Activated CD8-positive, alpha-beta T cell treated with anti-CD3 and anti-CD28 coated beads, Interleukin-2, amount 10 ng/mL, durations not matched to agents 7 days and 5 days (primary cell): ENCODE measurements at regions not wholly inside any gene's neighbourhood (a gene's known extent, or its start where the extent isn't known, plus 50 kb on each side); places are given as distances from the start of the nearest gene placed in this dataset.

ENCODE experiments used
- ATAC-seq: fragments of 150-1000 bp; cut with Tn5 transposase; one replicate; pipeline ENCODE4 v1.10.0; 2021; ENCODE audit warnings: moderate library complexity
- CTCF ChIA-PET: fragments of 350-600 bp; sonication (Branson Sonifier 250); formaldehyde crosslinking; loops from one replicate; lab custom pipeline; 2021; ENCODE audit warnings: antibody characterized with exemption; lab: Charles Lee
- POLR2A ChIA-PET: fragments of 350-600 bp; sonication (Branson Sonifier 250); formaldehyde crosslinking; loops from one replicate; lab custom pipeline; 2021; ENCODE audit warnings: antibody characterized with exemption; lab: Charles Lee
- DNase-seq: peaks from one replicate; pipeline ENCODE4 v3.0.0-alpha.2; 2020
- H3K27ac Mint-ChIP-seq: one replicate; pipeline ENCODE4 v1.8.0; 2021; ENCODE audit warnings: mild to moderate bottlenecking, mixed read lengths
- H3K27me3 Mint-ChIP-seq: one replicate; pipeline ENCODE4 v1.8.0; 2021; ENCODE audit warnings: low read depth, mixed read lengths
- H3K36me3 Mint-ChIP-seq: one replicate; pipeline ENCODE4 v1.8.0; 2021; ENCODE audit warnings: low read depth, mixed read lengths
- H3K4me1 Mint-ChIP-seq: one replicate; pipeline ENCODE4 v1.8.0; 2021; ENCODE audit warnings: low read depth, mixed read lengths
- H3K4me3 Mint-ChIP-seq: one replicate; pipeline ENCODE4 v1.8.0; 2021; ENCODE audit warnings: mild to moderate bottlenecking, mixed read lengths
- H3K9me3 Mint-ChIP-seq: one replicate; pipeline ENCODE4 v1.8.0; 2022; ENCODE audit warnings: mixed read lengths; ENCODE audit not compliant: insufficient read depth

DNA sequence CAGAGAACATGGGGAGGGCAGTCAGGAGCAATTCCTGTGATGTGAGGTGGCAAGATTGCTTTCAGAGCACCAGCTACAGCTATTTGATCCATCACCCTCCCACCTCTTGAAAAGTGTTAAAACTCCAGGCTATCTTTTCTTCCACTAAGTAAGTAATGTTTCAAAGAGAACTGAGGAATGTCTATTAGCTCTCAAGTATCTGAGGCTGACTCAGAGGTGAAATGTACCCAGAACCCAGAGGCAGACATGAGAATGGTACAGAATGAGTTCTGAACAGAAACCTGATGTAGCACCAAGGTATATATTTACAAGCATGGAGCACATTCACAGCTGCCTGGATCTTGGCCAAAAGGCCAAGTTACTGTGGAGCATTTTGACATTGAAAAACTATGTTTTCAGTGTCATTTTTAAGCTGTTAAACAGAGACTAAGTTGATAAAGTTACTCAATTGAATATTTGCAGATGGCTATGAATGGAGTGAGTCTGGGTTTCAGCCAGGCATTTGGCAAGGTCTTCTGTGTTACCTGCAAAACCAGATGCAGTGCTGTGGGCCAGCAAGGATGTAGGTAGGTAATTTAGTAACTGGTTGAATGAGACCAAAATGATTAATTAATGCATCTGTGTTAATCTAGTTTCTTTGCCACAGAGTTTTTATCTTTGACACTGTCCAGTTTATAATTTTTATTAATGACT, 227.7 kb upstream of the CD96 start:
- H3K27me3 Mint-ChIP-seq: no peaks in the 10 kb centered on the region
- H3K36me3 Mint-ChIP-seq: peaks cover 4% of the 10 kb centered on the region
- ATAC-seq: no peak
- no peak overlapping the region for H3K27ac Mint-ChIP-seq
- H3K4me1 Mint-ChIP-seq: peaks cover 32% of the 10 kb centered on the region
- no peak overlapping the region for H3K4me3 Mint-ChIP-seq
- no peaks in the 10 kb centered on the region for H3K9me3 Mint-ChIP-seq
- CTCF ChIA-PET: interaction anchor here (1.4 to 4.0 kb wide), 5 partner anchors 9 to 402 kb away, joined by 6 to 20 read pairs (median 8); no protein-coding TSS in a partner anchor
- POLR2A ChIA-PET: interaction anchor here (0.6 to 1.1 kb wide), 3 partner anchors 9 to 49 kb away, joined by 3 read pairs; no protein-coding TSS in a partner anchor
- no peak for DNase-seq

DNA sequence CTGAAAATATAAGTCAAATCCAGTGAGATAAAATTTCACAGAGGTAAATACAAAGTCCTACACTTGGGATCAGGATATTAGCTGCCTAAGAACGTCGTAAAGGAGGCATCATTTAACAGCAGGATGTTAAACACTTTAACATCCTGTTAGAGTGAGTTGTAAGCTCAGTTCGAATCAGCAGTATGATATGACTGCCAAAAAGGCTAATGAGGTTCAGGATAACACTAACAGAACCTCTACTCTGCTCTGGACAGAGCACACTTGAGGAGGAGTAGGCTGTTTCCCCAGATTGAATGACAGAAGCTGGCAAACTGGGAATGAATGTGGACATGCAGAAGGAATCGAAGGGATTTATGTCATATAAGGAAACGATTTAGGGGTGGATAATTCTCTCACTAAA, 227.1 kb upstream of the CD96 start:
- no peak for ATAC-seq
- peaks cover 31% of the 10 kb centered on the region for H3K4me1 Mint-ChIP-seq
- no peaks in the 10 kb centered on the region for H3K9me3 Mint-ChIP-seq
- peaks cover 4% of the 10 kb centered on the region for H3K36me3 Mint-ChIP-seq
- H3K27ac Mint-ChIP-seq: no peak overlapping the region
- CTCF ChIA-PET: interaction anchor here (1.0 to 4.0 kb wide), 8 partner anchors 8 to 402 kb away, joined by 3 to 20 read pairs (median 6); no protein-coding TSS in a partner anchor
- no peak for DNase-seq
- H3K27me3 Mint-ChIP-seq: no peaks in the 10 kb centered on the region
- POLR2A ChIA-PET: interaction anchor here (1.1 kb wide), 1 partner anchor 8 kb away, joined by 3 read pairs; no protein-coding TSS in a partner anchor
- H3K4me3 Mint-ChIP-seq: no peak overlapping the region

DNA sequence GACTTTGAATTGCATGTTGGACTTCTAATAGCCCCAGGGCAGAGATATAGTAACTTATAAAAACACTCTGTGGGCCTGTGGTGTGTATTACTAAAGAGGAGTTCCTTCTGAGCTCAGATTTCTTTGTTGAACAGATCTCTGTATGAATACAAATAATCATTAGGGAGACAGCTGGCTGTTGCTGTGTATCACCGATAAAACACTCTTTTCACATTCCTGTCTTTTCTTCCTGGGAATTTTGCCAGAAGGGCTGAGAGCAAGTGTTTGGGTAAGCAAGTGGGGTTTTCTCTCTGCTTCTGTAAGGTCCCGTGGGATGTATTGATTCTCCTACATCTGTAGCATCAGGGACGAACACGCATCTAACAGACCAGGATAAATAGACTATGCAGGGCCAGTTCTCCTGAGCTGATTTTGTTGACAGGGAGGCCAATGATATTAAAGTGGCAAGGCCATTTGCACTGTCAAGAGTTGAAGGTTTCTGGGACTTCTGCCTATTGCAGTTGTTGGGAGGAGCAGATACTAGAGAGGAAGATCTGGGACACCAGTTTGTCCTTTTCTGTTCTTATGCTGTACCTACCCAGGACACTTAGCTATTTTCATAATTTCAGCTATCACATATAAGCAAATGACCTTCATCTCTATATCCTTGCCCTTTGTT, 225.9 kb upstream of the CD96 start:
- H3K27me3 Mint-ChIP-seq: no peaks in the 10 kb centered on the region
- H3K4me1 Mint-ChIP-seq: peaks cover 20% of the 10 kb centered on the region
- no peak overlapping the region for H3K4me3 Mint-ChIP-seq
- H3K9me3 Mint-ChIP-seq: no peaks in the 10 kb centered on the region
- ATAC-seq (no peak), DNase-seq (no peak)
- H3K36me3 Mint-ChIP-seq: peaks cover 4% of the 10 kb centered on the region
- CTCF ChIA-PET: interaction anchor here (1.0 to 4.0 kb wide), 5 partner anchors 7 to 22 kb away, joined by 3 to 20 read pairs (median 4); no protein-coding TSS in a partner anchor
- POLR2A ChIA-PET: interaction anchor here (0.5 kb wide), 1 partner anchor 119 kb away, joined by 4 read pairs; no protein-coding TSS in a partner anchor
- H3K27ac Mint-ChIP-seq: no peak overlapping the region

DNA sequence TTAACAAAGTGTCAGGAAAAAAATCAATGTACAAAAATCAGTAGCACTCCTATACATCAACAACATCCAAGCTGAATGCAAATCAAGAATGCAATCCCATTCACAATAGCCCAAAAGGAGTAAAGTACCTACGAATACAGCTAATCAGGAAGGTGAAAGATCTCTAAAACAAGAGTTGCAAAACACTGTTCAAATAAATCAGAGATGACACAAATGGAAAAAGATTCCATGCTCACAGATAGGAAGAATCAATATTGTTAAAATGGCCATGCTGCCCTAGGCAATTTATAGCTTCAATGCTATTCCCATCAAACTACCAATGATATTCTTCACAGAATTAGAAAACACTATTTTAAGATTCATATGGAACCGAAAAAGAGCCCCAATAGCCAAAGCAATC, 223.7 kb upstream of the CD96 start:
- Mint-ChIP-seq H3K27me3 (no peaks in the 10 kb centered on the region), H3K36me3 (peaks cover under 1% of the 10 kb centered on the region), H3K4me1 (peaks cover 9% of the 10 kb centered on the region), H3K27ac (no peak overlapping the region), H3K9me3 (no peaks in the 10 kb centered on the region), H3K4me3 (no peak overlapping the region)
- ChIA-PET CTCF (interaction anchor here (1.4 kb wide), 1 partner anchor 12 kb away, joined by 4 read pairs; no protein-coding TSS in a partner anchor), POLR2A (interaction anchor here (0.6 kb wide), 1 partner anchor 46 kb away, joined by 3 read pairs; no protein-coding TSS in a partner anchor)
- no peak for ATAC-seq
- no peak for DNase-seq

DNA sequence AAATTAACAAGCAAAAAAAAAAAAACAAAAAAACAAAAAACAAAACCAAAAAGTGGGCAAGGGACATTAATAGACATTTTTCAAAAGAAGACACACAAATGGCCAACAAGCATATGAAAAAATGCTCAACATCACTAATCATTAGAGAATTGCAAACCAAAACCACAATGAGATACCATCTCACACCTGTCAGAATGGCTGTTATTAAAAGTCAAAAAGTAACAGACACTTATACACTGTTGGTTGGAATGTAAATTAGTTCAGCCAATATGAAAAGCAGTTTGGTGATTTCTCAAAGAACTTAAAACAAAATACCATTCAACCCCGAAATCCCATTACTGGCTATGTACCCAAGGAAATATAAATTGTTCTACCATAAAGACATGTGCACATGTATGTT, 222.4 kb upstream of the CD96 start:
- DNase-seq: no peak
- ChIA-PET CTCF (no interaction called here), POLR2A (no interaction called here)
- no peaks in the 10 kb centered on the region for H3K9me3 Mint-ChIP-seq
- no peak overlapping the region for H3K4me3 Mint-ChIP-seq
- no peak for ATAC-seq
- H3K27ac Mint-ChIP-seq: no peak overlapping the region
- H3K27me3 Mint-ChIP-seq: no peaks in the 10 kb centered on the region
- H3K36me3 Mint-ChIP-seq: peaks cover 8% of the 10 kb centered on the region
- H3K4me1 Mint-ChIP-seq: peaks cover 22% of the 10 kb centered on the region

DNA sequence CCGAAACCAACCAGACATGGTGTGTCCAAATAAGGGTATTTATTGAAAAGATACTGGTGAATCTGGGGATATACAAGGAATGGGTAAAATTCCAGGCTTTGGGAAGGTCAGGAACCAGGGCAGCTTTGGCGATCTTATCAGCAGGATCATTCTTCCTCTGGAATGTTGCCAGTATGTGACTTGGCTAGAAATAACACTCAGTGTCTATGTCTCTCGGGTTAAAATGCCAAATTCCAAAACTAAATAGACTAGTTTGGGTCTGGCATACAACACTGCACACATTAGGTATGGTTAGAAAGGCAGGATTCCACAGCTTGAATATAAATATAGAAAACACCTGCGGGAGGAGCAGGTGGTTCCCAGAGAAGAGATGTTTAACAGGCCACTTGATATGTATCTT, 220.2 kb upstream of the CD96 start:
- Mint-ChIP-seq H3K27me3 (no peaks in the 10 kb centered on the region), H3K4me1 (peaks cover 44% of the 10 kb centered on the region), H3K9me3 (no peaks in the 10 kb centered on the region), H3K4me3 (no peak overlapping the region), H3K36me3 (peaks cover 15% of the 10 kb centered on the region), H3K27ac (no peak overlapping the region)
- CTCF ChIA-PET: interaction anchor here (0.6 to 2.5 kb wide), 3 partner anchors 15 to 728 kb away, joined by 3 to 9 read pairs (median 3); no protein-coding TSS in a partner anchor
- DNase-seq (no peak), ATAC-seq (no peak)
- POLR2A ChIA-PET: no interaction called here

DNA sequence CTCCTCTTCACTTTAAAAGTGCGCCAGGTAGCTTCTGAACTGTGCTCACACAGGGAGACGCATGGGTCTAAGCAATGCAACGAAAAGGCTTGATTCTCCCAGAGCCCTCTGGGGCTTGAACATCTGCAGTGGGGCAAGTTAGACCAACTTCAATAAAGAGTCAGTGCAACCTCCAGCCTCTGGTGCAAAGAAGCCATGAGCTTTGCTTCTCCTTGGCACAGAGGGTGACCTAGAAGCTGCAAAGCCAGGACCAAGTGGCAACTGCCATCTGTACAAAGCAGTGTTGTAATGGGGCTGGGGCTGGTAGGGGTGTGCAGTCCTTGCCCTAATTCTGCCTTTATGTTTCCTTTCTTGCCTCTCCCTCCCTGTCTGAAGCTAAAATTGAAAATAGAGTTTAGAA, 219.0 kb upstream of the CD96 start:
- POLR2A ChIA-PET: interaction anchor here (1.0 kb wide), 1 partner anchor 8 kb away, joined by 3 read pairs; no protein-coding TSS in a partner anchor
- no peaks in the 10 kb centered on the region for H3K9me3 Mint-ChIP-seq

DNA sequence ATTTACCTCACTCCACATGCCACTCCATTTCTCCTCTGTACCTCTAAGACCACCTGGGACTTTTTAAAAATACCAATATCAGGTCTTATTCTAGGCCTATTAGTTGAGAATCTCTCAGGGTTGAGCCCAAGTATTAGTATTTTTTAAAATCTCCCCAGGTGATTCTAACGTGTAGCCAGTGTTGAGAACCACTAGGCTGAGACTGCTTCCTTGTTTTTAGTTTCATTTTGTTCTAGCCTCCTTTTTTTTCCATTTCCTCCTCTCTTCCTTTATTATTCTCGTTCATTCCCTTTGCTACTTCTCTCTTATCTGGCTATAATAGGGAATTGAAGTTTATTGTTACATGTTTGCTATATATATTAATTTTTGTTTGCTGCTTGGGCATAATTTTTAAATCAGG, 217.8 kb upstream of the CD96 start:
- H3K4me3 Mint-ChIP-seq: peak overlapping the region; percentile 44
- H3K4me1 Mint-ChIP-seq: peaks cover 44% of the 10 kb centered on the region
- no peaks in the 10 kb centered on the region for H3K9me3 Mint-ChIP-seq
- CTCF ChIA-PET: interaction anchor here (0.9 to 2.5 kb wide), 10 partner anchors 9 to 292 kb away, joined by 3 to 20 read pairs (median 4); no protein-coding TSS in a partner anchor
- H3K27ac Mint-ChIP-seq: peak overlapping the region; percentile 79
- ATAC-seq (peak; percentile 68), DNase-seq (no peak)
- H3K36me3 Mint-ChIP-seq: peaks cover 19% of the 10 kb centered on the region
- no peaks in the 10 kb centered on the region for H3K27me3 Mint-ChIP-seq
- POLR2A ChIA-PET: interaction anchor here (0.8 kb wide), 1 partner anchor 12 kb away, joined by 3 read pairs; no protein-coding TSS in a partner anchor

More for the DNA sequence above, 219.0 kb upstream of the CD96 start:
- H3K4me1 Mint-ChIP-seq: peaks cover 44% of the 10 kb centered on the region
- CTCF ChIA-PET: interaction anchor here (1.1 to 2.5 kb wide), 5 partner anchors 9 to 53 kb away, joined by 3 to 20 read pairs (median 9); no protein-coding TSS in a partner anchor
- peaks cover 17% of the 10 kb centered on the region for H3K36me3 Mint-ChIP-seq
- H3K27me3 Mint-ChIP-seq: no peaks in the 10 kb centered on the region
- no peak overlapping the region for H3K4me3 Mint-ChIP-seq
- ATAC-seq: no peak
- DNase-seq: no peak
- H3K27ac Mint-ChIP-seq: no peak overlapping the region

DNA sequence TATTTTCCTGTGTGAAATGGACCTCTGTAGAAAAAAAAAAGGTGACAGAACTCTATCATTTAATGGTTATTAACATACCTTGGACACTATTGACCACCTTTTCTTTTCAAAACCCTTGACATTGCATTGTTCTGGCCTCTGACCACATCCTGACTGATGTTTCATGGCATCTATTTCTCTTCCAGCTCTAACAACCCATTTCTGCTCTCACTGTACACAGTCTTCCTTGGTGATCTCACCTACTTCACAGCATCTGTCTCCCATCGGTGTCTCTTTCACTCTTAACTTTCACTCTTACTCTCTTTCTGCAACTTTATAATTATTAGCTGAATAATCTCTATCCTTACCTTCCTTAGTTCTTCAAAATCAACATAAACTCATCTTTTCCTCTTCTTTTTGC, 217.4 kb upstream of the CD96 start:
- no peaks in the 10 kb centered on the region for H3K9me3 Mint-ChIP-seq

DNA sequence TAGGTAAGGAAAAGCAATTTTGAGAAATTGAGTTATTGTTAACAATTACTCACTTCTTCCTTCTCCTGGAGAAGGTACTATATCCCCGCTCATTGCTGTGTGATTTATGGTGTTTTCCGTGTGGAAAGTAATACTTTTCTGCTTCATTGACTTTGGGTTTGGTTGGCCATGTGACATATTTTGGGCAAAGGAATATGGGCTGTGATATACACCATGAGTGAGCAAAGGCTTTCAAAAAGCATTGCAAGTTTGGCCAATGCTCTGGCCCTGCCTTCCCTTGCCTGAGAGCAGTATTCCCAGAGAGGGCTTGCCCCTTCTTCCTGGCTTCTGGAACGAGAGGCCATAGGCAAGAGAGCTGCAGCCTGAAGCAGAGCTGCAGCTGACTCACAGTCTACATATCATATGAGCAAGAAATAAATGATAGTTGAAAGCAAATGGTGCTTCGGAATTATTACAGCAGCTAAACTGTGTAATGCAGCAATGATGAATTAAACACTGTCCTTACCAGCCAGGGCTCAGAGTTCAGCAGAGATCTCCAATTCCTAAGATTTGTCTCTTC, 216.8 kb upstream of the CD96 start:
- Mint-ChIP-seq H3K4me1 (peaks cover 40% of the 10 kb centered on the region), H3K27ac (peak overlapping the region; percentile 11), H3K36me3 (peaks cover 19% of the 10 kb centered on the region), H3K27me3 (no peaks in the 10 kb centered on the region), H3K9me3 (no peaks in the 10 kb centered on the region), H3K4me3 (no peak overlapping the region)
- ChIA-PET POLR2A (no interaction called here), CTCF (interaction anchor here (0.9 to 2.0 kb wide), 6 partner anchors 10 to 291 kb away, joined by 3 to 5 read pairs (median 3); no protein-coding TSS in a partner anchor)
- DNase-seq (no peak), ATAC-seq (no peak)

More for the DNA sequence above, 217.4 kb upstream of the CD96 start:
- Mint-ChIP-seq H3K4me1 (peaks cover 40% of the 10 kb centered on the region), H3K4me3 (peak overlapping the region; percentile 44), H3K27ac (peak overlapping the region; percentile 79), H3K27me3 (no peaks in the 10 kb centered on the region), H3K36me3 (peaks cover 19% of the 10 kb centered on the region)
- POLR2A ChIA-PET: no interaction called here
- peak; percentile 26 for DNase-seq
- ATAC-seq: peak; percentile 77
- CTCF ChIA-PET: interaction anchor here (0.9 to 2.0 kb wide), 6 partner anchors 9 to 292 kb away, joined by 3 to 5 read pairs (median 3); no protein-coding TSS in a partner anchor
